ENCODE measurements at regions not wholly inside any gene's neighbourhood (a gene's known extent, or its start where the extent isn't known, plus 50 kb on each side); places are given as distances from the start of the nearest gene placed in this dataset.
"Not testable (repeated sequence)": the region's sequence is repeated elsewhere in the genome, so short reads cannot be mapped to it uniquely, and the experiment has no call there.

- no peaks in the 10 kb centered on the region for H3K9me3 Mint-ChIP-seq (ENCODE audit: unreplicated experiment)
- no peaks in the 10 kb centered on the region for H3K27me3 Mint-ChIP-seq (ENCODE audit: insufficient read depth, unreplicated experiment)
- H3K36me3 Mint-ChIP-seq (ENCODE audit: insufficient read depth, unreplicated experiment), result peaks cover 5% of the 10 kb centered on the region
- no peaks in the 10 kb centered on the region for H3K4me1 Mint-ChIP-seq (ENCODE audit: insufficient read depth, unreplicated experiment)
- no peak overlapping the region for H3K27ac Mint-ChIP-seq (ENCODE audit: low read depth, unreplicated experiment)
- no peak overlapping the region for H3K4me3 Mint-ChIP-seq (ENCODE audit: unreplicated experiment)
- ChIA-PET POLR2A (interaction anchor here (0.9 kb wide), 1 partner anchor 9 kb away, joined by 3 read pairs; no protein-coding TSS in a partner anchor), CTCF (interaction anchor here (0.6 to 0.7 kb wide), 3 partner anchors 12 to 79 kb away, joined by 3 to 4 read pairs (median 3); no protein-coding TSS in a partner anchor)
- no peak for DNase-seq (ENCODE audit: unreplicated experiment)
- BruUV-seq (replicated peaks), result no TSS peak
- intact Hi-C loops (cut with micrococcal nuclease), result no loop called here
- no peak for TF ChIP-seq CTCF (IDR thresholded peaks at IDR 0.05; ENCODE audit: unreplicated experiment)
These were observed 69.0 kb upstream of the KMT2C start for GRCh38 chr7:152504816-152505215.

- Mint-ChIP-seq H3K4me1 (ENCODE audit: insufficient read depth, unreplicated experiment) (no peaks in the 10 kb centered on the region), H3K36me3 (ENCODE audit: insufficient read depth, unreplicated experiment) (peaks cover 5% of the 10 kb centered on the region), H3K27ac (ENCODE audit: low read depth, unreplicated experiment) (no peak overlapping the region), H3K9me3 (ENCODE audit: unreplicated experiment) (no peaks in the 10 kb centered on the region), H3K27me3 (ENCODE audit: insufficient read depth, unreplicated experiment) (no peaks in the 10 kb centered on the region), H3K4me3 (ENCODE audit: unreplicated experiment) (no peak overlapping the region)
- BruUV-seq (replicated peaks), result no TSS peak
- ChIA-PET POLR2A (interaction anchor here (0.9 kb wide), 1 partner anchor 9 kb away, joined by 3 read pairs; no protein-coding TSS in a partner anchor), CTCF (no interaction called here)
- TF ChIP-seq CTCF (IDR thresholded peaks at IDR 0.05; ENCODE audit: unreplicated experiment), result no peak
- intact Hi-C loops (cut with micrococcal nuclease), result no loop called here
- no peak for DNase-seq (ENCODE audit: unreplicated experiment)
These were observed 68.6 kb upstream of the KMT2C start for GRCh38 chr7:152504367-152504766.

GRCh38 chr7:152502813-152503790, 67.3 kb upstream of the KMT2C start:
- no TSS peak for BruUV-seq (replicated peaks)
- H3K27ac Mint-ChIP-seq (ENCODE audit: low read depth, unreplicated experiment), result no peak overlapping the region
- no peaks in the 10 kb centered on the region for H3K9me3 Mint-ChIP-seq (ENCODE audit: unreplicated experiment)
- H3K36me3 Mint-ChIP-seq (ENCODE audit: insufficient read depth, unreplicated experiment), result peaks cover 5% of the 10 kb centered on the region
- intact Hi-C loops (cut with micrococcal nuclease), result no loop called here
- no peak for TF ChIP-seq CTCF (IDR thresholded peaks at IDR 0.05; ENCODE audit: unreplicated experiment)
- ChIA-PET CTCF (interaction anchor here (0.6 kb wide), 1 partner anchor 90 kb away, joined by 3 read pairs; no protein-coding TSS in a partner anchor), POLR2A (no interaction called here)
- H3K4me1 Mint-ChIP-seq (ENCODE audit: insufficient read depth, unreplicated experiment), result no peaks in the 10 kb centered on the region
- no peak overlapping the region for H3K4me3 Mint-ChIP-seq (ENCODE audit: unreplicated experiment)
- no peaks in the 10 kb centered on the region for H3K27me3 Mint-ChIP-seq (ENCODE audit: insufficient read depth, unreplicated experiment)
- no peak for DNase-seq (ENCODE audit: unreplicated experiment)

- Mint-ChIP-seq H3K4me1 (ENCODE audit: insufficient read depth, unreplicated experiment) (no peaks in the 10 kb centered on the region), H3K4me3 (ENCODE audit: unreplicated experiment) (no peak overlapping the region), H3K27me3 (ENCODE audit: insufficient read depth, unreplicated experiment) (no peaks in the 10 kb centered on the region), H3K36me3 (ENCODE audit: insufficient read depth, unreplicated experiment) (peaks cover 5% of the 10 kb centered on the region), H3K9me3 (ENCODE audit: unreplicated experiment) (no peaks in the 10 kb centered on the region), H3K27ac (ENCODE audit: low read depth, unreplicated experiment) (no peak overlapping the region)
- ChIA-PET POLR2A (no interaction called here), CTCF (no interaction called here)
- no TSS peak for BruUV-seq (replicated peaks)
- intact Hi-C loops (cut with micrococcal nuclease), result no loop called here
- DNase-seq (ENCODE audit: unreplicated experiment), result no peak
- TF ChIP-seq CTCF (IDR thresholded peaks at IDR 0.05; ENCODE audit: unreplicated experiment), result no peak
These were observed 65.7 kb upstream of the KMT2C start for GRCh38 chr7:152501506-152501905.

GRCh38 chr7:152499969-152500368, 64.2 kb upstream of the KMT2C start:
- H3K4me3 Mint-ChIP-seq (ENCODE audit: unreplicated experiment); H3K36me3 Mint-ChIP-seq (ENCODE audit: insufficient read depth, unreplicated experiment); BruUV-seq (replicated peaks); H3K27me3 Mint-ChIP-seq (ENCODE audit: insufficient read depth, unreplicated experiment); H3K27ac Mint-ChIP-seq (ENCODE audit: low read depth, unreplicated experiment); H3K9me3 Mint-ChIP-seq (ENCODE audit: unreplicated experiment); H3K4me1 Mint-ChIP-seq (ENCODE audit: insufficient read depth, unreplicated experiment); intact Hi-C loops (cut with micrococcal nuclease); DNase-seq (ENCODE audit: unreplicated experiment); POLR2A ChIA-PET: not testable (repeated sequence)
- CTCF ChIA-PET, result interaction anchor here (0.6 to 0.7 kb wide), 2 partner anchors 604 to 631 kb away, joined by 3 read pairs; no protein-coding TSS in a partner anchor
